ENCODE measurements at regions not wholly inside any gene's neighbourhood (a gene's known extent, or its start where the extent isn't known, plus 50 kb on each side); places are given as distances from the start of the nearest gene placed in this dataset.

GRCh38 chr10:104505521-104506042, 135.5 kb upstream of the SORCS3 start:
- peak; percentile 49 for DNase-seq (ENCODE audit: low spot score)

- no peak for DNase-seq (ENCODE audit: low spot score)
Observed at GRCh38 chr10:104509981-104510380, 131.1 kb upstream of the SORCS3 start.

- DNase-seq (ENCODE audit: low spot score): no peak
Observed at GRCh38 chr10:104510644-104511043, 130.4 kb upstream of the SORCS3 start.

- no peak for DNase-seq (ENCODE audit: low spot score)
Observed at GRCh38 chr10:104512800-104513199, 128.3 kb upstream of the SORCS3 start.

GRCh38 chr10:104515678-104516199, 125.4 kb upstream of the SORCS3 start:
- DNase-seq (ENCODE audit: low spot score): no peak

GRCh38 chr10:104516986-104517385, 124.1 kb upstream of the SORCS3 start:
- DNase-seq (ENCODE audit: low spot score): no peak

- DNase-seq (ENCODE audit: low spot score): no peak
Observed at GRCh38 chr10:104517946-104518345, 123.1 kb upstream of the SORCS3 start.

- no peak for DNase-seq (ENCODE audit: low spot score)
Observed at GRCh38 chr10:104518891-104519290, 122.2 kb upstream of the SORCS3 start.

- no peak for DNase-seq (ENCODE audit: low spot score)
Observed at GRCh38 chr10:104520653-104521052, 120.4 kb upstream of the SORCS3 start.

GRCh38 chr10:104521901-104522694, 119.0 kb upstream of the SORCS3 start:
- DNase-seq (ENCODE audit: low spot score): no peak

- no peak for DNase-seq (ENCODE audit: low spot score)
Observed at GRCh38 chr10:104526188-104526587, 114.9 kb upstream of the SORCS3 start.

- DNase-seq (ENCODE audit: low spot score): no peak
Observed at GRCh38 chr10:104527013-104527412, 114.1 kb upstream of the SORCS3 start.

GRCh38 chr10:104540181-104540580, 100.9 kb upstream of the SORCS3 start:
- DNase-seq (ENCODE audit: low spot score): no peak

- no peak for DNase-seq (ENCODE audit: low spot score)
Observed at GRCh38 chr10:104541820-104542219, 99.3 kb upstream of the SORCS3 start.

GRCh38 chr10:104546336-104546735, 94.8 kb upstream of the SORCS3 start:
- no peak for DNase-seq (ENCODE audit: low spot score)

GRCh38 chr10:104546756-104547155, 94.3 kb upstream of the SORCS3 start:
- DNase-seq (ENCODE audit: low spot score): no peak

- peak; percentile 57 for DNase-seq (ENCODE audit: low spot score)
Observed at GRCh38 chr10:104548090-104548489, 93.0 kb upstream of the SORCS3 start.

- DNase-seq (ENCODE audit: low spot score): no peak
Observed at GRCh38 chr10:104556831-104557230, 84.3 kb upstream of the SORCS3 start.

- DNase-seq (ENCODE audit: low spot score): no peak
Observed at GRCh38 chr10:104557966-104558365, 83.1 kb upstream of the SORCS3 start.

GRCh38 chr10:104559935-104560334, 81.2 kb upstream of the SORCS3 start:
- no peak for DNase-seq (ENCODE audit: low spot score)

- no peak for DNase-seq (ENCODE audit: low spot score)
Observed at GRCh38 chr10:104563051-104563450, 78.0 kb upstream of the SORCS3 start.

GRCh38 chr10:104563548-104563947, 77.5 kb upstream of the SORCS3 start:
- DNase-seq (ENCODE audit: low spot score): no peak

- no peak for DNase-seq (ENCODE audit: low spot score)
Observed at GRCh38 chr10:104574427-104574826, 66.7 kb upstream of the SORCS3 start.

- DNase-seq (ENCODE audit: low spot score): no peak
Observed at GRCh38 chr10:104574838-104575237, 66.3 kb upstream of the SORCS3 start.

Data from iPS-NIHi11 (cell line).